ENCODE measurements at regions not wholly inside any gene's neighbourhood (a gene's known extent, or its start where the extent isn't known, plus 50 kb on each side); places are given as distances from the start of the nearest gene placed in this dataset.

- Histone ChIP-seq H3K4me3 (no peak overlapping the region), H3K27ac (ENCODE audit: low read depth) (no peak overlapping the region), H3K4me1 (ENCODE audit: insufficient read depth) (no peaks in the 10 kb centered on the region), H3K36me3 (ENCODE audit: insufficient read depth) (no peaks in the 10 kb centered on the region), H3F3A (replicated peaks; ENCODE audit: low read depth) (no peaks in the 10 kb centered on the region), H3K27me3 (ENCODE audit: insufficient read depth) (peaks cover 26% of the 10 kb centered on the region), H2AFZ (no peak overlapping the region), H4K20me1 (replicated peaks; ENCODE audit: insufficient read depth) (0 out of 2 replicates have a peak, but pooled peaks cover 4% of the 10 kb centered on the region), H3K79me2 (replicated peaks; ENCODE audit: insufficient read depth) (no peaks in the 10 kb centered on the region), H3K4me2 (no peak overlapping the region), H3K9me2 (ENCODE audit: insufficient read depth) (no peaks in the 10 kb centered on the region)
- H3K27ac Mint-ChIP-seq = no peak overlapping the region
- DNase-seq (ENCODE audit: low spot score) (no peak), ATAC-seq (no peak)
- H3K9me3 Mint-ChIP-seq = no peaks in the 10 kb centered on the region
- H3K4me3 Mint-ChIP-seq = no peak overlapping the region
- H3K4me1 Mint-ChIP-seq = no peaks in the 10 kb centered on the region; the same call in none of the 3 replicates
- no peaks in the 10 kb centered on the region for H3K36me3 Mint-ChIP-seq (ENCODE audit: low read depth)
- peaks cover 12% of the 10 kb centered on the region for H3K27me3 Mint-ChIP-seq (ENCODE audit: insufficient read depth, low read depth, poor library complexity)
- no peak for TF ChIP-seq REST (IDR thresholded peaks at IDR 0.05; ENCODE audit: unreplicated experiment)
- no peak for TF ChIP-seq EZH2 (IDR thresholded peaks at IDR 0.05; ENCODE audit: low read depth, unreplicated experiment)
- no peak for TF ChIP-seq ETS1 (IDR thresholded peaks at IDR 0.05)
- TF ChIP-seq CREB1 (CRISPR knock-in tag; IDR thresholded peaks at IDR 0.05; ENCODE audit: low read depth) = no peak
- no peak for TF ChIP-seq POLR2AphosphoS5 (IDR thresholded peaks at IDR 0.05; ENCODE audit: low read depth)
- TF ChIP-seq ZNF331 (CRISPR knock-in tag; IDR thresholded peaks at IDR 0.05; ENCODE audit: low read depth) = no peak
These were observed 264.1 kb downstream of the FOXD2 start for GRCh38 chr1:47701741-47702515.

GRCh38 chr1:47703156-47703825 is 265.4 kb downstream of the FOXD2 start:
- DNase-seq (ENCODE audit: low spot score) = no peak
- no peak overlapping the region for H3K27ac Mint-ChIP-seq
- no peak overlapping the region for H3K27ac ChIP-seq (ENCODE audit: low read depth)
- H4K20me1 ChIP-seq (replicated peaks; ENCODE audit: insufficient read depth) = peaks cover 4% of the 10 kb centered on the region; the same call in 1 of the 2 replicates
- peaks cover 4% of the 10 kb centered on the region for H3K4me1 Mint-ChIP-seq
- H3K4me2 ChIP-seq = no peak overlapping the region
- ATAC-seq = no peak
- no peaks in the 10 kb centered on the region for H3K36me3 ChIP-seq (ENCODE audit: insufficient read depth)
- H3K36me3 Mint-ChIP-seq (ENCODE audit: low read depth) = no peaks in the 10 kb centered on the region
- H3K27me3 ChIP-seq (ENCODE audit: insufficient read depth) = peaks cover 39% of the 10 kb centered on the region
- no peaks in the 10 kb centered on the region for H3F3A ChIP-seq (replicated peaks; ENCODE audit: low read depth)
- peak overlapping the region; percentile 69; the same call in 1 of the 2 replicates for H2AFZ ChIP-seq
- no peak overlapping the region for H3K4me3 ChIP-seq
- TF ChIP-seq POLR2AphosphoS5 (IDR thresholded peaks at IDR 0.05; ENCODE audit: low read depth) = no peak
- no peak for TF ChIP-seq EZH2 (IDR thresholded peaks at IDR 0.05; ENCODE audit: low read depth, unreplicated experiment)
- TF ChIP-seq CREB1 (CRISPR knock-in tag; IDR thresholded peaks at IDR 0.05; ENCODE audit: low read depth) = no peak
- no peaks in the 10 kb centered on the region for H3K9me3 Mint-ChIP-seq
- no peak overlapping the region for H3K4me3 Mint-ChIP-seq
- H3K27me3 Mint-ChIP-seq (ENCODE audit: insufficient read depth, low read depth, poor library complexity) = peaks cover 25% of the 10 kb centered on the region
- H3K79me2 ChIP-seq (replicated peaks; ENCODE audit: insufficient read depth) = no peaks in the 10 kb centered on the region
- H3K9me2 ChIP-seq (ENCODE audit: insufficient read depth) = no peaks in the 10 kb centered on the region
- peaks cover 3% of the 10 kb centered on the region; the same call in 1 of the 2 replicates for H3K4me1 ChIP-seq (ENCODE audit: insufficient read depth)
